GM10248 (cell line): ENCODE measurements at regions not wholly inside any gene's neighbourhood (a gene's known extent, or its start where the extent isn't known, plus 50 kb on each side); places are given as distances from the start of the nearest gene placed in this dataset.

Source experiments
- CTCF ChIA-PET: fragments of 300-600 bp; sonication (Branson Sonifier 250); formaldehyde crosslinking; extraction: SDS; loops from one replicate; lab custom pipeline; 2021; ENCODE audit warnings: antibody characterized with exemption; lab: Yijun Ruan, JAX
- POLR2A ChIA-PET: fragments of 350-650 bp; sonication (Branson Sonifier 250); formaldehyde crosslinking; extraction: SDS; loops from one replicate; lab custom pipeline; 2020; ENCODE audit warnings: antibody characterized with exemption; lab: Yijun Ruan, JAX
- DNase-seq: peaks from one replicate; pipeline ENCODE4 v3.0.0; 2012; ENCODE audit errors: extremely low spot score
- CTCF ChIP-seq: IDR thresholded peaks from 2 replicates; pipeline ENCODE4 v1.5.1; 2012; ENCODE audit warnings: mild to moderate bottlenecking, low read depth; ENCODE audit errors: extremely low read depth, missing control alignments, control extremely low read depth

DNA sequence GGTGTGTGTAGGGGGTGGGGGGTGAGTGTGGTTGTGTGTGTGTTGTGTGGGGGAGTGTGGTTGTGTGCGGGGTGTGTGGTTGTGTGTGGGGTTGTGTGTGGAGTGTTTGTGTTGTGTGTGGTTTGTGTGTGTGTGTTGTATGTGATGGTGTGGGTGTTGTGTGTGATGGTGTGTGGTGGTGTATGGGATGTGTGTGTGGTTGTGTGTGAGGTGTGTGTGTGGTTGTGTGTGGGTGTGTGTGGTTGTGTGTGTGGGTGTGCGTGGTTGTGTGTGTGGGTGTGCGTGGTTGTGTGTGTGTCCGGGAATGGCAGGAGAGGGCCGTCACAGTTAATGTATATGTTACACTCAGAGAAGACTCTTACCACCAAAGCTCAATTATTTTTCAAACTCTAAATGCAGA lies 79.8 kb downstream of the TBXT start:
- POLR2A ChIA-PET: no interaction called here
- DNase-seq: no peak
- CTCF ChIA-PET: interaction anchor here (2.6 kb wide), 1 partner anchor 10 kb away, joined by 14 read pairs; no protein-coding TSS in a partner anchor
- TF ChIP-seq CTCF: no peak

DNA sequence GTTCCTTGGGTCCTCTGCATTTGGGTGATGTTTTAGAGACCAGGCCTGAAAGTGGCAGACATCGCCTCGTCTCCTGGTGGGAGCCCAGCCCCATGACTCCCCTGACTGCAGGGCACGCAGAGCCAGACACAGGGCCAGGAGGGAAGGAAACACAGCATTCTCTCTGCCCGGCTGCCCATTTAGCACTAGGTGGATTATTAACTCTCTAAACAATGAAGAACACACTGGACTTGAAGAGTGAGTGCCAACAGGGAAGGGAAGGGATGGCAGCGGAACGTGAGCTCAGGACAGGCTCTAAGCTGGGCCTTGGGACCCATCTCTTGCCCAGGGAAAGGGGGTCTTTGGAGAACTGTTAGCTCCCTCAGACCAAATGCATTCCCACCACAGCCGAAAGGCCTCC lies 80.4 kb downstream of the TBXT start:
- TF ChIP-seq CTCF: no peak
- DNase-seq: no peak
- ChIA-PET CTCF (interaction anchor here (2.6 kb wide), 1 partner anchor 10 kb away, joined by 14 read pairs; no protein-coding TSS in a partner anchor), POLR2A (no interaction called here)

GRCh38 chr6:166085500-166085899 lies 82.2 kb downstream of the TBXT start:
- POLR2A ChIA-PET: no interaction called here

GRCh38 chr6:166084951-166085350 lies 82.7 kb downstream of the TBXT start:
- DNase-seq: no peak
- CTCF ChIA-PET: interaction anchor here (3.6 kb wide), 1 partner anchor 13 kb away, joined by 9 read pairs; no protein-coding TSS in a partner anchor
- no peak for TF ChIP-seq CTCF
- POLR2A ChIA-PET: no interaction called here

More at GRCh38 chr6:166085500-166085899, 82.2 kb downstream of the TBXT start:
- no peak for DNase-seq
- no peak for TF ChIP-seq CTCF
- CTCF ChIA-PET: interaction anchor here (1.0 kb wide), 1 partner anchor 10 kb away, joined by 6 read pairs; no protein-coding TSS in a partner anchor

DNA sequence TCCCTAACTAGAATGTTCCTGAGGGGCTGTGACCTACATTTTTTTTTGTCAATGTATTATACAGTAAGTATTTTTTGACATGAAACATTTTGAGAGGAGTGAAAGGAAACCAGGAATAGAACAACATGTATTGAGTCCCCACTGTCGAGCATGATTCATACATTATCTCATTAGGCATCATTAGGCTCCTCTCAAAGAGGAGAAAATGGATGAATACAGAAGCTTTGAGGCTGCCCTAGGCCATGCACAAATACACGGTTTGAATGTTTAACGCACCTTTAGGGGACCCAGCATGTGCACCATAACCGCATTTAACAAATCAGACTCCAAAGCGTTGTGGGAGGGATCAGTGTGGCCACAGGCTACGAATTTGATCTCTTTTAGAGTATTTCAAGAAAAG lies 87.8 kb downstream of the TBXT start:
- POLR2A ChIA-PET: no interaction called here
- CTCF ChIA-PET: interaction anchor here (1.2 kb wide), 1 partner anchor 20 kb away, joined by 3 read pairs; no protein-coding TSS in a partner anchor
- TF ChIP-seq CTCF: no peak
- no peak for DNase-seq

- ChIA-PET POLR2A (no interaction called here), CTCF (interaction anchor here (1.0 kb wide), 1 partner anchor 15 kb away, joined by 3 read pairs; no protein-coding TSS in a partner anchor)
- no peak for TF ChIP-seq CTCF
- no peak for DNase-seq
Measured at GRCh38 chr6:166078294-166078693, 89.4 kb downstream of the TBXT start.
